DOHH2 (cell line): ENCODE measurements at regions not wholly inside any gene's neighbourhood (a gene's known extent, or its start where the extent isn't known, plus 50 kb on each side); places are given as distances from the start of the nearest gene placed in this dataset.
"Not testable (repeated sequence)": the region's sequence is repeated elsewhere in the genome, so short reads cannot be mapped to it uniquely, and the experiment has no call there.

ENCODE experiments used
- EZH2phosphoT487 ChIP-seq: fragments of 200-600 bp; sonication (generic); IDR thresholded peaks from 2 replicates; pipeline ENCODE4 v1.6.1; 2017; ENCODE audit warnings: borderline replicate concordance, mild to moderate bottlenecking, antibody characterized with exemption, low read length, moderate library complexity, mixed read lengths
- TF ChIP-seq, protein P1 (sequence below): fragments of 200-600 bp; sonication (generic); IDR thresholded peaks from one replicate; pipeline ENCODE4 v1.5.1; 2014; ENCODE audit warnings: antibody characterized with exemption, mild to moderate bottlenecking, low read depth, low read length; ENCODE audit not compliant: poor library complexity, severe bottlenecking

DNA sequence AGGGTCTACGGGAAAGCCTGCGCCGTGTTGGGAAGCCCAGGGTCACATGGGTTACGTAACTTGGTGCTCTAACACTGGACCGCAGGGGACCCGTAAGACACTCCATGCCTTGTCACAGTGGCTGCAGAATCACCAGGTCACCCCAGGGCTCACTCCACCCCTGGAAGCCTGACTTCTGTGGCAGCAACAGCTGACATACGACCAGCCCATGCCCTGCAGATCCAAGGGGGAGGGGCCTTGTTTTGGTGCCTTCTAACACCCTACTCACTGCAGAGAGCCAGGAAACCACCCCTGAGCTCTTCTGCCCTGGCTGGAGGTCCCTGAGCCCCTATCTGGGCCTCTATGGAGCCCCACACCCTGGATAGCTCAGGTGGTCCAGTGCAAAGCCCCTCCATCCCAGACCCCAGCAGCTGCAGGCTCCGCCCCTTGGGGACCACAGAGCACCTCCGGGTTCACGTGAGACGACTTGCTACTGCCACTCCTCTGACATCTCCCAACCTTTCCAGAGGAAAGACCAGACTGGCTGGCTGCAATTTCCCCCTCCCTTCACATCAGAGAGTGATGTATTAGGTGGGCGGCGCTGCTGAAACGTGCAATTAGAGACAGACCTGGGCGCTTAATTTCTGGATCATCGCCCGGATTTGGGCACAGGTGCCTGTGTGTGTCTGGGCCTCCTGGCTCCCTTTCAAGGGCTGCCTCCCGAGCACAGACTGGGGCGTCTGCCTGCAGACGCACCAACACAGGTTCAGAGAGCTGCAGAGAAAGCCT lies 296.6 kb upstream of the SFSWAP start:
- TF ChIP-seq, protein P1, sequence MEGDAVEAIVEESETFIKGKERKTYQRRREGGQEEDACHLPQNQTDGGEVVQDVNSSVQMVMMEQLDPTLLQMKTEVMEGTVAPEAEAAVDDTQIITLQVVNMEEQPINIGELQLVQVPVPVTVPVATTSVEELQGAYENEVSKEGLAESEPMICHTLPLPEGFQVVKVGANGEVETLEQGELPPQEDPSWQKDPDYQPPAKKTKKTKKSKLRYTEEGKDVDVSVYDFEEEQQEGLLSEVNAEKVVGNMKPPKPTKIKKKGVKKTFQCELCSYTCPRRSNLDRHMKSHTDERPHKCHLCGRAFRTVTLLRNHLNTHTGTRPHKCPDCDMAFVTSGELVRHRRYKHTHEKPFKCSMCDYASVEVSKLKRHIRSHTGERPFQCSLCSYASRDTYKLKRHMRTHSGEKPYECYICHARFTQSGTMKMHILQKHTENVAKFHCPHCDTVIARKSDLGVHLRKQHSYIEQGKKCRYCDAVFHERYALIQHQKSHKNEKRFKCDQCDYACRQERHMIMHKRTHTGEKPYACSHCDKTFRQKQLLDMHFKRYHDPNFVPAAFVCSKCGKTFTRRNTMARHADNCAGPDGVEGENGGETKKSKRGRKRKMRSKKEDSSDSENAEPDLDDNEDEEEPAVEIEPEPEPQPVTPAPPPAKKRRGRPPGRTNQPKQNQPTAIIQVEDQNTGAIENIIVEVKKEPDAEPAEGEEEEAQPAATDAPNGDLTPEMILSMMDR = not testable (repeated sequence)
- not testable (repeated sequence) for TF ChIP-seq EZH2phosphoT487
